ENCODE measurements at regions not wholly inside any gene's neighbourhood (a gene's known extent, or its start where the extent isn't known, plus 50 kb on each side); places are given as distances from the start of the nearest gene placed in this dataset.
A peak's percentile ranks its signal among the peaks of the same experiment; 100 is the strongest.

DNA sequence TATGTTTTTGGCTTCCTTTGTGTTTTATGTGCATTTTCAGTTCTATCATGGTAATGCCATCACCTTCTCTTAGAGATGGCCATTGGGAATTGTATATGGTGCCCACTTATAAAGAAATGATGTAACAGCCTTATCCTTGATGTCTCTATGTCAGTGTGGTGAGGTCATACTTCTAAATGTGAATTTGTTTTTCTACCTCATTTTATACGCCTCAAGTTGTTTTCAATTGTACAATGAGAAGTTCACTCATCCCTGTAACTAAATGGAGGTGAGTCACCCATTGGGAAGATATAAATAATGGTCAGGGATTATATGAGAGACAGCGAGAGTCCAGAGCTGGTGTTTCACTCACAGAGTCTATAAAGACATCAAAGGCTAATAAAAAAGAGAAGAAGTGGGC lies 402.4 kb downstream of the AGTPBP1 start:
- 38 to 47% (median 44%) methylated on average over 2 of the region's 2 CpGs for WGBS, 5 donors
- peaks cover 0 to 3% (median 0%) of the 10 kb centered on the region in 7 donors for H3K27me3 ChIP-seq (replicated peaks in 1 of 7)
- no peak for DNase-seq
- no peaks in the 10 kb centered on the region for H3K4me1 ChIP-seq
- TF ChIP-seq POLR2AphosphoS5 (IDR thresholded peaks at IDR 0.05) (no peak), POLR2A (IDR thresholded peaks at IDR 0.05) (no peak)
- TF ChIP-seq, protein P1, sequence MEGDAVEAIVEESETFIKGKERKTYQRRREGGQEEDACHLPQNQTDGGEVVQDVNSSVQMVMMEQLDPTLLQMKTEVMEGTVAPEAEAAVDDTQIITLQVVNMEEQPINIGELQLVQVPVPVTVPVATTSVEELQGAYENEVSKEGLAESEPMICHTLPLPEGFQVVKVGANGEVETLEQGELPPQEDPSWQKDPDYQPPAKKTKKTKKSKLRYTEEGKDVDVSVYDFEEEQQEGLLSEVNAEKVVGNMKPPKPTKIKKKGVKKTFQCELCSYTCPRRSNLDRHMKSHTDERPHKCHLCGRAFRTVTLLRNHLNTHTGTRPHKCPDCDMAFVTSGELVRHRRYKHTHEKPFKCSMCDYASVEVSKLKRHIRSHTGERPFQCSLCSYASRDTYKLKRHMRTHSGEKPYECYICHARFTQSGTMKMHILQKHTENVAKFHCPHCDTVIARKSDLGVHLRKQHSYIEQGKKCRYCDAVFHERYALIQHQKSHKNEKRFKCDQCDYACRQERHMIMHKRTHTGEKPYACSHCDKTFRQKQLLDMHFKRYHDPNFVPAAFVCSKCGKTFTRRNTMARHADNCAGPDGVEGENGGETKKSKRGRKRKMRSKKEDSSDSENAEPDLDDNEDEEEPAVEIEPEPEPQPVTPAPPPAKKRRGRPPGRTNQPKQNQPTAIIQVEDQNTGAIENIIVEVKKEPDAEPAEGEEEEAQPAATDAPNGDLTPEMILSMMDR (IDR thresholded peaks at IDR 0.05 in 8 of 11, conservative IDR thresholded peaks at IDR 0.05 in 3 of 11): no peak
- H3K4me3 ChIP-seq: no peak overlapping the region
- H3K9me3 ChIP-seq: no peaks in the 10 kb centered on the region
- no peaks in the 10 kb centered on the region for H3K36me3 ChIP-seq
- intact Hi-C loops (cut with DNase I; ENCODE audit: low total_unique reads): no loop called here
- no peak overlapping the region for H3K27ac ChIP-seq

DNA sequence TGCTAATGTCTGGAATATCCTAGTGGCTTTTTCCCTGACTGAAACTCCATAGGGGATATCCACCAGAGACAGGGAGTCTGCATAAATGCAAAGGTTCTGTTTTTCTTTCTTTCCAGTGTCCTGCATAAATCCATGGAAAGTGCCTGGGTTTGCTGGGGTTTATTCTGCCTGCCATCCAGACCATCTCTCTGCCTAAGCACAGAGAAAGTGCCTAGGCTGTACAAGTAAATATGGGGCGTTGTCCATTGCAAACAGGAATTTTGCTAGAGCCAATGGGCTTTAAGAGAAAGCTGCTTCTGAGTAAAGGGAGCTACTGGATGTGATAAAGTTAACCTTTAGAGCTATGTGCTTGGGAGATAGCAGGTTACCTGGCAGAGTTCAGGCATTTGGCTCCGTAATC lies 407.5 kb downstream of the AGTPBP1 start:
- Histone ChIP-seq H3K9me3 (no peaks in the 10 kb centered on the region), H3K36me3 (no peaks in the 10 kb centered on the region), H3K4me3 (no peak overlapping the region), H3K27me3 (replicated peaks in 1 of 7) (no peaks in the 10 kb centered on the region), H3K4me1 (no peaks in the 10 kb centered on the region), H3K27ac (no peak overlapping the region)
- no peak for TF ChIP-seq POLR2A (IDR thresholded peaks at IDR 0.05)
- TF ChIP-seq, protein P1 (IDR thresholded peaks at IDR 0.05 in 8 of 11, conservative IDR thresholded peaks at IDR 0.05 in 3 of 11): no peak
- no peak for TF ChIP-seq POLR2AphosphoS5 (IDR thresholded peaks at IDR 0.05)
- WGBS, 5 donors: 64 to 79% (median 75%) methylated on average over 2 of the region's 2 CpGs
- DNase-seq: no peak
- intact Hi-C loops (cut with DNase I; ENCODE audit: low total_unique reads): no loop called here

DNA sequence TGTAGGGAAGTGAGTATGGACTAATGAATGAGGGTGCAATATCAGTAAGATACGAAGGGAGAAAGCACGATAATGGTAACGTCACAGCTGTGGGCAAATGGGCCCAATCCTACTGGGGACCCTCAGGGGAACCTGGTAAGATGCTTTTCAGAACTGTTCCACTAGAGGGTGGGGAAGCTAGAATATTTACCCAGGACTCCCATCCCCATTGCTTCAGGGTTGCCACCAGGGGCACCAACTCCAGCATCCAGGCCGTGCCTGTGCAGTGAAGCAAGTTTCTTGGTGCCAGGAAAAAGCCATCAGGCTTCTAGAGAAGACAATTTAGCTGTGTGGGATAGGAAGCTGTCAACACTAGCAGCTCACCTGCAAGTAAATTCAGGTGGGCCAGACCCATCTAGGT lies 409.3 kb downstream of the AGTPBP1 start:
- WGBS, 5 donors: 76 to 91% (median 85%) methylated on average over 4 of the region's 4 CpGs
- Histone ChIP-seq H3K27ac (no peak overlapping the region), H3K4me3 (no peak overlapping the region), H3K27me3 (replicated peaks in 1 of 7) (no peaks in the 10 kb centered on the region), H3K36me3 (no peaks in the 10 kb centered on the region), H3K4me1 (no peaks in the 10 kb centered on the region), H3K9me3 (no peaks in the 10 kb centered on the region)
- no peak for DNase-seq
- no peak for TF ChIP-seq POLR2A (IDR thresholded peaks at IDR 0.05)
- no peak for TF ChIP-seq POLR2AphosphoS5 (IDR thresholded peaks at IDR 0.05)
- TF ChIP-seq, protein P1 (IDR thresholded peaks at IDR 0.05 in 8 of 11, conservative IDR thresholded peaks at IDR 0.05 in 3 of 11): peak in 1 of 11 experiments; percentile 9
- intact Hi-C loops (cut with DNase I; ENCODE audit: low total_unique reads): no loop called here

DNA sequence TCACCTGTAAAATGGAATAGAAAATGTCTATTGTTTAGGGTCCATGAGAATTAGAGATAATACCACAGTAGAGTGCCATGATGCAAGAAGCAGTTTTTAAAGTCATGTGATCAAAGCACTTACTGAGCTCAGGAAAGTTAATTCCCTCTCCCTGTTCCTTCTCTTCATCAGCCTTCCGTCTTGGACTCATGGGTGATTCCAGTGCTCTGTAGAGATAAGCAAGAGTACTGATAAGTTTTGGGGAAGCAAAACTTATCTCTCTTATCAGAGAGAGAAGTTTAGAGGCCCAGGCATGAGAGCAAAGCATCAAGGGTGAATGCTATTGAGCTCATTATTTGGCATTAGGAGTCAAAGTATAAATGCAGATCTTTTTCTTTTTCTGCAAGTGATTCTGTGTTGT lies 410.1 kb downstream of the AGTPBP1 start:
- Histone ChIP-seq H3K36me3 (no peaks in the 10 kb centered on the region), H3K27ac (no peak overlapping the region), H3K9me3 (no peaks in the 10 kb centered on the region), H3K4me1 (no peaks in the 10 kb centered on the region), H3K4me3 (no peak overlapping the region), H3K27me3 (replicated peaks in 1 of 7) (no peaks in the 10 kb centered on the region)
- DNase-seq: no peak
- 28 to 52% (median 40%) methylated on average over 1 of the region's 1 CpG for WGBS, 5 donors
- intact Hi-C loops (cut with DNase I; ENCODE audit: low total_unique reads): no loop called here
- TF ChIP-seq, protein P1 (IDR thresholded peaks at IDR 0.05 in 8 of 11, conservative IDR thresholded peaks at IDR 0.05 in 3 of 11): no peak
- TF ChIP-seq POLR2A (IDR thresholded peaks at IDR 0.05) (no peak), POLR2AphosphoS5 (IDR thresholded peaks at IDR 0.05) (no peak)

Measured in spleen (tissue), 11 donors.